K562 (cell line): ENCODE measurements at regions not wholly inside any gene's neighbourhood (a gene's known extent, or its start where the extent isn't known, plus 50 kb on each side); places are given as distances from the start of the nearest gene placed in this dataset.

ENCODE experiments used
- ATAC-seq: fragments of 200-7000 bp; cut with Tn5 transposase; 3 replicates; pipeline ENCODE4 v1.9.1; 2020; ENCODE audit warnings: moderate library complexity
- BruUV-seq: library from RNA; stranded (reverse); fragments of 400-500 nt; replicated peaks from 2 replicates; lab custom pipeline; 2021; lab: Mats Ljungman, UMichigan
- CTCF ChIA-PET: fragments of 300-600 bp; formaldehyde crosslinking; extraction: SDS; loops from one replicate; lab custom pipeline; 2021; ENCODE audit warnings: low intra/inter-chr PET ratio; lab: Yijun Ruan, JAX
- POLR2A ChIA-PET: fragments of 300-600, 350-650 bp; sonication (Branson Sonifier 250); formaldehyde crosslinking; extraction: SDS; loops from one replicate; lab custom pipeline; 2021; ENCODE audit warnings: antibody characterized with exemption, inconsistent platforms; lab: Yijun Ruan, JAX
- DNase-seq, 4 experiments: peaks; one replicate each; pipeline versions ENCODE4 v3.0.0 to v3.0.0-alpha.2; 2011 to 2018; ENCODE audit warnings: low spot score in 3 of 4, mixed read lengths in 3 of 4; ENCODE audit errors: extremely low read depth in 1 of 4
- FAIRE-seq: peaks from 2 replicates; lab custom pipeline; 2011; peaks lifted over from hg19 to GRCh38; lab: Jason Lieb, UNC
- H2AFZ ChIP-seq: 2 replicates; pipeline ENCODE4 v1.6.0; 2011; ENCODE audit warnings: low read depth, low read length, control low read depth, inconsistent platforms
- H3K27ac ChIP-seq: fragments of 200-600 bp; 3 replicates; pipeline ENCODE4 v1.8.0; 2011; ENCODE audit warnings: low read depth, mild to moderate bottlenecking, control low read depth, inconsistent platforms, low read length, moderate library complexity, mixed read lengths; ENCODE audit errors: extremely low read depth
- H3K27me3 ChIP-seq, 2 experiments: fragments of 300-600 bp in 1 of 2; 2 replicates in 1 of 2; 3 replicates in 1 of 2; pipeline versions ENCODE4 v1.6.0 to v1.8.0; 2011; ENCODE audit warnings: inconsistent platforms in 2 of 2, low read length in 2 of 2, mild to moderate bottlenecking in 1 of 2, mixed read lengths in 1 of 2, moderate library complexity in 1 of 2; ENCODE audit not compliant: control insufficient read depth in 2 of 2, insufficient read depth in 2 of 2
- H3K36me3 ChIP-seq: fragments of 300-600 bp; 3 replicates; pipeline ENCODE4 v1.8.0; 2011; ENCODE audit warnings: mild to moderate bottlenecking, low read length, inconsistent platforms; ENCODE audit not compliant: control insufficient read depth, insufficient read depth
- H3K4me1 ChIP-seq, 2 experiments: fragments of 200-600 bp in 1 of 2; replicated peaks in 1 of 2; 2 replicates in 1 of 2; 3 replicates in 1 of 2; pipeline versions ENCODE4 v1.5.1 to v1.8.0; 2011; ENCODE audit warnings: inconsistent platforms in 2 of 2, low read length in 2 of 2, mild to moderate bottlenecking in 1 of 2, mixed read lengths in 1 of 2, moderate library complexity in 1 of 2; ENCODE audit not compliant: control insufficient read depth in 2 of 2, insufficient read depth in 2 of 2
- H3K4me2 ChIP-seq: 2 replicates; pipeline ENCODE4 v1.6.1; 2011; ENCODE audit warnings: low read length, control low read depth, inconsistent platforms, mixed read lengths; ENCODE audit not compliant: insufficient read depth
- H3K4me3 ChIP-seq: fragments of 200-600 bp; sonication (generic), shearing (Covaris generic); 2 replicates; pipeline ENCODE4 v1.5.1; 2016; ENCODE audit warnings: control low read depth, inconsistent platforms
- H3K79me2 ChIP-seq: fragments of 200-600 bp; 3 replicates; pipeline ENCODE4 v1.8.0; 2011; ENCODE audit warnings: low read length, inconsistent platforms; ENCODE audit not compliant: control insufficient read depth, insufficient read depth
- H3K9ac ChIP-seq, 2 experiments: 2 replicates each; pipeline versions ENCODE4 v1.6.0 to v1.6.1; 2011; ENCODE audit warnings: low read depth in 2 of 2, low read length in 2 of 2, control low read depth in 1 of 2, inconsistent platforms in 1 of 2, mild to moderate bottlenecking in 1 of 2, mixed read lengths in 1 of 2; ENCODE audit not compliant: insufficient read depth in 1 of 2
- H3K9me1 ChIP-seq: one replicate; pipeline ENCODE4 v1.6.0; 2011; ENCODE audit warnings: inconsistent platforms, mild to moderate bottlenecking, low read length, moderate library complexity; ENCODE audit not compliant: control insufficient read depth, insufficient read depth
- H3K9me3 ChIP-seq: replicated peaks from 2 replicates; pipeline ENCODE4 v1.5.1; 2011; ENCODE audit warnings: low read depth, low read length, inconsistent platforms; ENCODE audit not compliant: control insufficient read depth, insufficient read depth
- H4K20me1 ChIP-seq: replicated peaks from 2 replicates; pipeline ENCODE4 v1.6.1; 2011; ENCODE audit warnings: low read length, inconsistent platforms, mixed read lengths; ENCODE audit not compliant: control insufficient read depth, insufficient read depth
- CREB3L1 ChIP-seq: fragments of 450-650 bp; IDR thresholded peaks from 2 replicates; pipeline ENCODE4 v1.6.1; 2014; ENCODE audit warnings: low read depth, mild to moderate bottlenecking, moderate library complexity, borderline replicate concordance
- ELF1 ChIP-seq: fragments of 200-800 bp; sonication (Bioruptor generic); IDR thresholded peaks from 2 replicates; pipeline ENCODE4 v1.6.1; 2016; ENCODE audit warnings: missing genetic modification characterization, missing compliant biosample characterization
- FOXJ2 ChIP-seq: fragments of 200-800 bp; sonication (Bioruptor generic); IDR thresholded peaks from 2 replicates; pipeline ENCODE4 v1.6.1; 2016; ENCODE audit warnings: missing genetic modification characterization, missing compliant biosample characterization
- NKRF ChIP-seq: fragments of 450-650 bp; IDR thresholded peaks from 2 replicates; pipeline ENCODE4 v1.6.1; 2016; ENCODE audit warnings: borderline replicate concordance
- SP1 ChIP-seq: sonication (generic); formaldehyde crosslinking; IDR thresholded peaks from 2 replicates; pipeline ENCODE4 v1.8.1; 2022; ENCODE audit warnings: mild to moderate bottlenecking, missing genetic modification reagents
- ZBTB26 ChIP-seq: fragments of 450-650 bp; formaldehyde crosslinking; IDR thresholded peaks from 2 replicates; pipeline ENCODE4 v1.4.0; 2022; ENCODE audit warnings: missing genetic modification characterization
- ZFX ChIP-seq: sonication (generic); formaldehyde crosslinking; IDR thresholded peaks from 2 replicates; pipeline ENCODE4 v1.8.0; 2022; ENCODE audit warnings: mild to moderate bottlenecking, missing genetic modification reagents, moderate library complexity
- ZNF644 ChIP-seq: fragments of 200-800 bp; sonication (Bioruptor generic); IDR thresholded peaks from 2 replicates; pipeline ENCODE4 v1.6.1; 2016; ENCODE audit warnings: low read depth, missing genetic modification characterization, missing compliant biosample characterization
- ZNF740 ChIP-seq, 3 experiments: fragments of 200-800 bp in 1 of 3; sonication (Bioruptor generic) in 1 of 3; sonication (generic) in 1 of 3; formaldehyde crosslinking in 1 of 3; IDR thresholded peaks; 2 replicates each; pipeline versions ENCODE4 v1.6.1 to v1.8.0; 2016 to 2022; ENCODE audit warnings: mild to moderate bottlenecking in 2 of 3, missing compliant biosample characterization in 2 of 3, missing genetic modification characterization in 2 of 3, missing genetic modification reagents in 1 of 3
- WGBS: fragments of 100-300 bp; shearing (Covaris generic); methylation state at CpG from one replicate; pipeline ENCODE4 v1.1.6; 2016; ENCODE audit warnings: low coverage, mixed read lengths; ENCODE audit not compliant: insufficient coverage; ENCODE audit errors: missing lambda C conversion rate; 5-methylcytosine and 5-hydroxymethylcytosine counted together
- in situ Hi-C: fragments of 300-500 bp; cut with MboI; formaldehyde crosslinking; loops from 4 replicates; pipeline ENCODE4 v1.15.0; 2018; ENCODE audit warnings: inconsistent platforms, mixed read lengths
- intact Hi-C: fragments of 100-400 bp; cut with micrococcal nuclease; formaldehyde crosslinking; loops from 2 replicates; pipeline ENCODE4 v1.14.2; 2022

GRCh38 chr9:104240890-104241289 lies 146.8 kb downstream of the SMC2 start:
- H3K27ac ChIP-seq, result no peak overlapping the region
- in situ Hi-C loops, result no loop called here
- FAIRE-seq (no peak), DNase-seq (no peak), ATAC-seq (no peak)
- intact Hi-C loops, result no loop called here
- H3K9ac ChIP-seq, result no peak overlapping the region
- H4K20me1 ChIP-seq, result no peaks in the 10 kb centered on the region
- no peak overlapping the region for H2AFZ ChIP-seq
- WGBS, result 0% methylated on average over 2 of the region's 2 CpGs
- no peak overlapping the region for H3K4me2 ChIP-seq
- no peaks in the 10 kb centered on the region for H3K4me1 ChIP-seq
- ChIA-PET POLR2A (no interaction called here), CTCF (no interaction called here)
- no peaks in the 10 kb centered on the region for H3K9me1 ChIP-seq
- no peak overlapping the region for H3K4me3 ChIP-seq
- no peaks in the 10 kb centered on the region for H3K36me3 ChIP-seq
- BruUV-seq, result no TSS peak
- H3K9me3 ChIP-seq, result no peaks in the 10 kb centered on the region; the same call in 1 of the 2 replicates
- no peaks in the 10 kb centered on the region for H3K79me2 ChIP-seq
- TF ChIP-seq CREB3L1 (no peak), ZNF740 (CRISPR knock-in tag; IDR thresholded peaks at IDR 0.05) (no peak), ZNF740 (tag; IDR thresholded peaks at IDR 0.05) (no peak), ZFX (CRISPR knock-in tag) (no peak), ZBTB26 (no peak), ZNF644 (no peak), FOXJ2 (tag) (no peak), SP1 (CRISPR knock-in tag) (no peak), ELF1 (tag) (no peak), NKRF (no peak)
- H3K27me3 ChIP-seq, result no peaks in the 10 kb centered on the region
